Epidermal melanocyte (primary cell): ENCODE measurements at regions not wholly inside any gene's neighbourhood (a gene's known extent, or its start where the extent isn't known, plus 50 kb on each side); places are given as distances from the start of the nearest gene placed in this dataset.

Source experiments
- DNase-seq: peaks from one replicate; pipeline ENCODE4 v3.0.0; 2011; ENCODE audit warnings: low spot score; ENCODE audit not compliant: insufficient read length

DNA sequence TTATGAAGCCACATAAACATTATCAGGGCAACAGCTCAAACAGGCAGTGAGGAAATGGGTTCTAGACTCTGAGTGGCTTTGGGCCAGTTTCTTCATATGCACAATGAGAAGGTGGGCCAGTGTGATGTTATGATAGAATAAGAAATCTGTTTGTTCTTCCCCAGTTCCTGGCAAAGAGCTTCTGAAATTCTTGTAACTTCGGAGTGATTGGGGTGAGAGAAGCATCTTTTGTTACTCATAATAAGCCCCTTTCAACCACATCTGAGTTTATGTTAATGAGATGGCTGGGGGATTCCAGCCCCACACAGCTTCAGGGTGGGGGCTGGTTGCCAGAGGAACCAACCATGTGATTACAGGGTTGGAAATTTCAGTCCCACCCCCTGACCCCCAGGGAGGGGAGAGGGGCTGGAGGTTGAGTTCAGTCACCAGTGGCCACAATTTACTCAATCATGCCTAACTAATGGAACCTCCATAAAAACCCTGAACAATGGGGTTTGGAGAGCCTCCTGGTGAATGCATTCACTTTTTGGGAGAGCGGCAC lies 57.0 kb upstream of the FRMD4B start:
- DNase-seq: no peak

DNA sequence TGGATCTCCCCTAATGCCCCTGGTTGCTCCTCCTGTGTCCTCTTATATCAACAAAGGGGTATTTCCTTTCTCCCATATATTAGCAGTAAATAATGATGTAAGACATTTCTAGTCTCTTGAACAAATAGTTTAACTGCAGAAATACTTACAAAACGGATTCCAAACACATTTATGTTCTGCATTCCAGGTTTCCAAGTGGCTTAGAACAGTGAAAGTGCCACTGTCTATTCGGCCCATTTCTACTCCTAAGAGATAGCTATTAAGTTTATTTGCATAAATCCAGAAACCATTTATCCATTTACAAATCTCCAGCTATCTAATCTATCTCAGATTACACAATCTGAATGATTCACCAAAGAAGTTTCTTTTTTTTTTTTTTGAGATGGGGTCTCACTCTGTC lies 55.8 kb upstream of the FRMD4B start:
- DNase-seq: no peak

DNA sequence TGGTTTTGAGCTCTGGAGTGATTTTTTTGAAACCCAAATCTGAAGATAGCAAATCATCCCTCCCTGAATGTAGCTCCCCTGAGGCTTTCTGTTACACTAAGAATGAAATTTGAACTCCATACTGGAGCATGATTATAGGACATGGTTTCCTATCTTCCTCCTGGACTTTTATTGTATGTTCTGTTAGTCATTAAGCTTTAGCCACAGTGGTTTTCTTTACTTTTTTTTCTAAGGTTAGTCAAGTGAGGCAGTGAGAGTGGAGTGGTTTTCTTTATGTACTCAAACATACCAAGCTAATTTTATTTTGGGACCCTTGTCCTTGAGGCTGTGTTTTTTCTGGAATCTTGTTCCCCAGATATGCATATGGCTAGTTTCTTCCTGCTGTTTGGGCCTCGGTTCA lies 55.2 kb upstream of the FRMD4B start:
- no peak for DNase-seq

DNA sequence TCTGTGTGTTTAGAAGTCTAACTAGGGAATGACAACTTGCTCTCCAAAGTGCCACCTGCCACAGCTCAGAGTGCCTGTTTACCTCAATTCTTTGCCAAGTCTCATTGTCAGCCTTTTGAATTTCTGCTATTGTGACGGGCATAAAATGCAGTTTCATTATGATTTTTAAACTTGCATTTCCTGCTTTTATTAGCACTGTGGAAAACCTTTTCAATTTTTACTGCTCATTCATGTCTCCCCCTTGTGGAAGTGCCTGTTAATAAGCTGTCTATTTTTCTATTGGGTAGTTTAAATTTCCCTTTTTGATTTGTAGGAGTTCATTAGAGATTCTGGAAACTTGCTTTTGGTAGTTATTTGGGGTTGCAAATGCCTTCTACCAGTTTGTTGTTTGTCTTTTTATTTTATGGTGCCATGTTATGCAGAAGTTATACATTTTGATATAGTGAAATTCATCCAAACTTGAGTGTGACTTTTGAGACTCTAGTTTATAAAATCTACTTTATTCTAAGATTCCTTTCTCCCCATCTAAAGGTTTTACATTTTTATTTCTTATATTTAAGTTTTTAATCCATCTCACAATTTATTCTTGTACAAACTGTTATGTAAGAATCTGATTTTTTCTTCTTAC lies 53.9 kb upstream of the FRMD4B start:
- no peak for DNase-seq

DNA sequence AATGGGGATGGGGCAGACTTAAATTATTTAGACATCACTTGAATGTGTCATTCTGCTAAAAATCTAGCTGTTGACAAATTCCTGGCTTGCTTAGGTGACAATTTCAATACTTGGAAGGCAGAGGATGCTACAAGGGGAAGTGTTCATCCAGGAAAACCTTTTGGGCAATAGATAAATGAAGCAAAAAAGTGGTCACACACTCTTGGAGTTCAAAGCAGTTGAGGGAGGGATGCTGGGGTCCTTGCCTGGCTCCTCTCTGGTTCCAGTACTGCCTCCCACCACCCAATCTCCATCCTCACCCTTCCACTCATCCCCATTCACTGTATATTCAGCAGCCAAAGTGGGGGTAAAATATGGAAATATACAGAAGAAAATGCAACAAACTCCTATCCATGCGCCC lies 52.6 kb upstream of the FRMD4B start:
- DNase-seq: no peak

DNA sequence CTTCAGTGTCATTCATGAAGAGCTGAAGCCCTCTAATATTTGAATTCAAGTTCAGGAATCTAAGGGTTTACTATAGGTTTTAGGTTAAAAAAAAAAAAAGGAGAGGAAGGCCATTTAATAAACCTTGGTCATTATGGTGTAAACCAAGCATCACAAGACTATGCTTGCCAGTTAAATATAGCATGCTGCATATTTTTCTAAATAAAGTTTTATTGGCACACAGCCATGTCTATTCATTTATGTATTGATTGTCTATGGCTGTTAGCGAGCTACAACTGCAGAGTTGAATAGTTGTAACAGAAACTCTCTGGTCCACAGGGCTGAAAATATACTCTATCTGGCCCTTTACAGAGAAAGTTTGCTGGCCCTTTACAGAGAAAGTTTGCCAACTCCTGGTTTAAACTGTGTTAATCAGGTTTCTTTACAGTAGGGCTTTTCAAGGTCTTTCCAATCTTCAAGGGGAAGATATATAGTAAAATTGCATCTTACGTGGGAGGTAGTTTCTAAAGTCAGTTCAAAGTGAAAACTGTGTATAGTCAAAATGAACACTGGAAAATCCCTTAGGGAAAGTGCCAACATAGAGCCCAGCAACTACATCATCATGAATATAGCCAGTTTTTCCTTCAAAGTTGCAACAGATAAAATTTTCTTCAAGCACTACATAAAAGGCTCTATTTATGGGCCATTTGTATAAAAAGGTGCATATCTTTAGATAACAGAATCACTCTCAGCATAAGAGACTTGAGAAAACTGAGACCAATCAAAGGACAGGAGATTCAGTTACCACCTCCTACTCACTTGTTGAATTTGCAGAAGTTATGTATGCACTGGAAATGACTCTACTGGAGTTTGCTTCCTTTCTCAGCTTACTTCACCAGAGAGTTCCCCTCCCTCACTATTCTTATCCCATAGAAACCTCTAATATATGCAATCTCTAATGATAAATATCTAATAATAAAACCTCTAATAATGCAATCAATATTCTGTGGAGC lies 49.7 kb upstream of the FRMD4B start:
- no peak for DNase-seq
